ENCODE measurements at regions not wholly inside any gene's neighbourhood (a gene's known extent, or its start where the extent isn't known, plus 50 kb on each side); places are given as distances from the start of the nearest gene placed in this dataset.
"Not testable (repeated sequence)": the region's sequence is repeated elsewhere in the genome, so short reads cannot be mapped to it uniquely, and the experiment has no call there.

DNA sequence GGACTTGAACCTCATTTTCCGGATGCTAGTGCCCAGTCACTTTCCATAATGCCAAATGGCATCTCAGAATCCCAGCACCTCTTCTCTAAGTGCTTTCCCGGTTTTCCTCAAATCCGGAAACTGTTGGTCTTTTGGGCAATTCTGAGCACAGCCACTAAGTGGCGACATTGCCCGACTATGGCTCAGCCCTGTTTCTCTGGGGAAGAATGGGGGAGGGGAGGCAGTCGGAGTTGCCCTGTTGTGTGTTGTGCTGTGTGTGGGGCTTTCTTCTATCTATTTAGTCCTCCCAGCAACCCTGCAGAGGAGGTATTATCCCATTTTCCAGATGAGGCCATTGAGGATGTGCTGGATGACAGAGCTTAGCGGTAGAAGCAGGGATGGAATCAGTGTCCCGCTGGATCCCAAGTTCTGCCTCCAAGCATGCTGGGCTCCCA is 175.0 kb downstream of the FCRL5 start:
- in situ Hi-C loops (cut with HindIII; ENCODE audit: low pct_unique_long_range_greater_than_20kb, low sequenced_read_pairs): not testable (repeated sequence)
- DNase-seq (ENCODE audit: low read depth, low spot score): peak; percentile 76

DNA sequence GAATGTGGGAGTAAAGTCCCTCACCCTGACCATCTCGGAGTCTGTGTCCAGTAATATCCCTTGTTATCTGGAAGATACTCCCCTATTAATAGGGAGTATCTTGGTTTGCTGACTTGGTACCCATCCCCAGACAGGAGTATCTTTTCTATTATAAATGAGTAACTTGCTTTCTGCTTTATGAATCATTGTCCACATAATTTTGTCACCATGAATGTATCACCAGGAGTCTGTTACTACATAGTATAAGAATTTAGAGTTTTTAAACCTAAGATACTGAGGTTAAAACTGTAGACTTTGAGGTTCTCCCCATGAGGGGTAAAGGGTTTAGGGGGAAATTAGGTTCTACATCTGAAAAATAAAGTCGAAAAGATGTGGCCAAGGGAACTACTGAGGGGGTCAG is 175.6 kb downstream of the FCRL5 start:
- in situ Hi-C loops (cut with HindIII; ENCODE audit: low pct_unique_long_range_greater_than_20kb, low sequenced_read_pairs): no loop called here
- no peak for DNase-seq (ENCODE audit: low read depth, low spot score)

DNA sequence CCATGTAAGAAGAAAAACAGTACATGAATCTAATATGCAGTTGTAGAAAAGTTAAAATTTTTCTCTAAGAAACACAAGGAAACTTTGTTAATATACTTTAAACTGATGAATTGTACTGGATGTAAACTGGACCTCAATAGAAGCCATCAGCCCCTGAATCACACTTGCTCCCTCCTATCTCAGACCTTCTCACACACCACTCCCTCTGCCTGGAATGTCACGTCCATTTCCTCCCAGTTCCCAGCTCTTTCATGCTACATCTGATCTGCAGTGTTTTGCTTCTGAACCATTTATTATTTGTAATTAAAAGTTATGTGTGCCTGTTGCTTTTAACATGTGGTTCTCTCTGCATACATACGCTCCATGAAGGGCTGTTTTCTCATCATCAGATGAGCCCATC is 180.0 kb downstream of the FCRL5 start:
- in situ Hi-C loops (cut with HindIII; ENCODE audit: low pct_unique_long_range_greater_than_20kb, low sequenced_read_pairs); DNase-seq (ENCODE audit: low read depth, low spot score): not testable (repeated sequence)

DNA sequence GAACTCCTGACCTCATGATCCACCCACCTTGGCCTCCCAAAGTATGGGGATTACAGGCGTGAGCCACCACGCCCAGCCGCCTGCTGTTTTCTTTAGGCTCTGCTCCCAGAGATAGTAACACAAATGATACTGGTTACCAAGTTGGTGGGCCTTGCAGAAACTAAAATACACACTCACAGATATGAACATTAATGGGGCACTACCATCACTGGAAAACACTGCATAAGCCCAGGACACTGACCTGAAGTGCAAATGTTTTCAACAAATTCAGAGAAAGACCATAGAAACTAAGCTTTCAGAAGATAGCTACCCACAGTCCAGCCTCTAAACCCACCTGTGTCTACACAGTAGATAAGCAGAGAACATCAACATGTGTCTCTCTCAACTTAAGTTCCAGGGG is 180.5 kb downstream of the FCRL5 start:
- DNase-seq (ENCODE audit: low read depth, low spot score): no peak
- in situ Hi-C loops (cut with HindIII; ENCODE audit: low pct_unique_long_range_greater_than_20kb, low sequenced_read_pairs): no loop called here

GRCh38 chr1:157371221-157371620 is 181.1 kb downstream of the FCRL5 start:
- DNase-seq (ENCODE audit: low read depth, low spot score): no peak
- in situ Hi-C loops (cut with HindIII; ENCODE audit: low pct_unique_long_range_greater_than_20kb, low sequenced_read_pairs): no loop called here

DNA sequence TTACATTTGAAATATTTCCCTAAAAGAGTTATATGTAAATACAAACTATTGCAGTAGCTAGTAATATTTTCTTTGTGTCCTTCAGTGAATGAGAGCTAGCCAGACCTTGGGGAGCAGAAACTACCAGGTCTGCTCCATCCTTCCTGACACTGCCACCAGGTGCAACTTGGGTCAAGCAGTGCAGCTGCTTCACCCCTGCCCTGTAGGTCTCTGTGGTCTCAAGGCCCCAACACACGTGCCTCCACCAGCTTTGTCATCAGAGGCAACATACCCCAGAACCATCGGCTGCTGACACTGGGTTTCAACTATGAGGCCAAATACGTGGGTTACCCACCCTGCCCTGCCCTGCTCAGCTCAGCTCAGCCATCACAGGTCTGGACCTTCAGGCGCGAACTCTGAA is 181.6 kb downstream of the FCRL5 start:
- in situ Hi-C loops (cut with HindIII; ENCODE audit: low pct_unique_long_range_greater_than_20kb, low sequenced_read_pairs): no loop called here
- no peak for DNase-seq (ENCODE audit: low read depth, low spot score)

GRCh38 chr1:157369808-157370521 is 182.3 kb downstream of the FCRL5 start:
- peak; percentile 78 for DNase-seq (ENCODE audit: low read depth, low spot score)
- in situ Hi-C loops (cut with HindIII; ENCODE audit: low pct_unique_long_range_greater_than_20kb, low sequenced_read_pairs): no loop called here

DNA sequence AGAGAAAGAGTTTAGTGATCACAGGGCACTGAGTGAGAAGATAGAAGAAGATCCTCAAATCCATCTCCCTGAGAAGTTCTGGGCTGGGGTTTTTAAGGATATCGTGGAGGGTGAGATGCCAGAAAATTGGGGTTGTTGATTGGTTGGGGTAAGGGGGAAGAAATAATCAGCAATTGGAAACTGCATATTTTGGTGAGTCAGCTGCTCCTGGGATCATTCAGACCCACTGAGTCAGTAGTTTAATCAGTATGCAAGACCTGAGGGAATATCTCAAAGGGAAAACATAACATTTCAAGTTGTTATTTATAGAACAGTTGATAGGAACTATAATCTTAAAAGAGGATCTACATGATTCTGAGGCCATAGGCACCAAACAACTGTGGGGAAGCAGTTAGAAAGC is 183.4 kb downstream of the FCRL5 start:
- in situ Hi-C loops (cut with HindIII; ENCODE audit: low pct_unique_long_range_greater_than_20kb, low sequenced_read_pairs); DNase-seq (ENCODE audit: low read depth, low spot score): not testable (repeated sequence)

- no peak for DNase-seq (ENCODE audit: low read depth, low spot score)
- in situ Hi-C loops (cut with HindIII; ENCODE audit: low pct_unique_long_range_greater_than_20kb, low sequenced_read_pairs): no loop called here
Measured at GRCh38 chr1:157368363-157368762, 184.0 kb downstream of the FCRL5 start.

- DNase-seq (ENCODE audit: low read depth, low spot score): no peak
- in situ Hi-C loops (cut with HindIII; ENCODE audit: low pct_unique_long_range_greater_than_20kb, low sequenced_read_pairs): no loop called here
Measured at GRCh38 chr1:157367870-157368269, 184.4 kb downstream of the FCRL5 start.

DNA sequence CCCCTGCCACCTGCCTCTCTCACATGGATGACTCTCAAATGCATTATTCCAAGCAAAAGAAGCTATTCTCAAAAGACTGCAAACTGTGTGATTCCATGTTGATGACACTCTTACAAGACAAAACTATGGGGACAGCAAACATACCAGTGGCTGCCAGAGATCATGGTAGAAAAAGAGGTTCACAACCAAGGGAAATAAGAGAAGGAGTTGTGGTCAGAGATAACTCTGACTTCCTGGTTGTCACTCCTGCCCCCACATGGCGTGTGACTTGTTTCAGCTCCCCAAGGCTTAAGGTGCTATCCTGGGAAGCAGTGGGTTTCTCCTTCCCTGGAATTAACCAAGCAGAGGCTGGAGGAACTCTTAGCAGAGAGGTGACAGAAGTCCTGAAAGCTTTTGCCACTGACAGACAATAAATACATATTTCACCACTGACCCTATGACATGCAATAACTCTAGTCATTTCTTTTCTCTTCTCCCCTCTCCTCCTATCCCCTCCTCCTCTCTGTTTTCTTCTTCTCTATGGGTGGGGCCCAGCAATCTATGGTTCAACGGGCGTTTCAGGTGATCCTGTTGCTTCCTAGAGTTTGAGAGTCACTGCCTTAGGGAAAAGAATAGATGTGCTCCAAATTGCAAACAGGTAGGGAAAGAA is 185.1 kb downstream of the FCRL5 start:
- no peak for DNase-seq (ENCODE audit: low read depth, low spot score)
- in situ Hi-C loops (cut with HindIII; ENCODE audit: low pct_unique_long_range_greater_than_20kb, low sequenced_read_pairs): no loop called here

GRCh38 chr1:157364612-157365011 is 187.7 kb downstream of the FCRL5 start:
- in situ Hi-C loops (cut with HindIII; ENCODE audit: low pct_unique_long_range_greater_than_20kb, low sequenced_read_pairs): no loop called here

GRCh38 chr1:157363660-157364140 is 188.6 kb downstream of the FCRL5 start:
- DNase-seq (ENCODE audit: low read depth, low spot score): peak; percentile 67
- in situ Hi-C loops (cut with HindIII; ENCODE audit: low pct_unique_long_range_greater_than_20kb, low sequenced_read_pairs): no loop called here

More at GRCh38 chr1:157364612-157365011, 187.7 kb downstream of the FCRL5 start:
- DNase-seq (ENCODE audit: low read depth, low spot score): no peak

DNA sequence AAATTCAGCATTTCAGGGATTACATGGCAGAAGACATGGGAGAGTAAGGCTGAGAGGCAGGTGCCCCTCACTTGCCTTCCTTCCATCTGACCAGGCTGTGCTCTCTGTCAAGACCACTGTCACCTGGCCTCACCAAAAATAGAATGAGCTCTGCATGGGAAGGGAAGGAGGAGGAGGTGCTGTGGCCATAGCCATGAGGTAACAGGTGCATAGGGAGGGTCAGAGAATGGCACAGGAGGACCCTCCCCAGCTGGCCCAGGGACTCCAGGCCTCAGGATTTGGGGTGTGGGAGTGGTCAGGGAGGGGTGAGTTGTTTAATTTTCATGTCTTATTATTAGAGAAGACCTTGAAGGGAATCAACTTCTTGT is 192.3 kb downstream of the FCRL5 start:
- in situ Hi-C loops (cut with HindIII; ENCODE audit: low pct_unique_long_range_greater_than_20kb, low sequenced_read_pairs): no loop called here
- no peak for DNase-seq (ENCODE audit: low read depth, low spot score)

- in situ Hi-C loops (cut with HindIII; ENCODE audit: low pct_unique_long_range_greater_than_20kb, low sequenced_read_pairs): no loop called here
- DNase-seq (ENCODE audit: low read depth, low spot score): no peak
Measured at GRCh38 chr1:157359314-157360022, 192.8 kb downstream of the FCRL5 start.

DNA sequence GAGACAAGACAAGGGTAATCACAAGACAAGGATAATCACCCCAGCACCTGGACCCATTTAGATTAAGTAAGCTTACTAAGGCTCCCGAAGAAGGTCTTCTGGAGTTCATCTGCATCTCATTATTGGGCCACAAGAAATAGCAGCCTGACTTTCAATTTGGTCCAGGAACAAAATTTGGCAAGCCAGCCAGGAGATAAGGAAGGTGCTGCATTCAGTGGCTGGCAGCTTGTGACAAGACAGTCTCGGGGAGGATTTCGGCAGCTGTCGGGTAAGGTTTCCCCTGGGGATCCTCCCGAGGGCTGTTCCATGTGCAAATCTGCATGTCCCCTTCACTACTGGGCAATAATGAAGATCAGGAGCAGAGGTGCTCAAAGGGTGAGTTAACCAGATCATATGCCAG is 195.2 kb downstream of the FCRL5 start:
- in situ Hi-C loops (cut with HindIII; ENCODE audit: low pct_unique_long_range_greater_than_20kb, low sequenced_read_pairs): no loop called here
- no peak for DNase-seq (ENCODE audit: low read depth, low spot score)

- in situ Hi-C loops (cut with HindIII; ENCODE audit: low pct_unique_long_range_greater_than_20kb, low sequenced_read_pairs): no loop called here
- no peak for DNase-seq (ENCODE audit: low read depth, low spot score)
Measured at GRCh38 chr1:157356601-157357000, 195.7 kb downstream of the FCRL5 start.

GRCh38 chr1:157353546-157353945 is 198.8 kb downstream of the FCRL5 start:
- no peak for DNase-seq (ENCODE audit: low read depth, low spot score)
- in situ Hi-C loops (cut with HindIII; ENCODE audit: low pct_unique_long_range_greater_than_20kb, low sequenced_read_pairs): no loop called here
